IPS-NIHi11 (cell line): ENCODE measurements at regions not wholly inside any gene's neighbourhood (a gene's known extent, or its start where the extent isn't known, plus 50 kb on each side); places are given as distances from the start of the nearest gene placed in this dataset.
"Not testable (repeated sequence)": the region's sequence is repeated elsewhere in the genome, so short reads cannot be mapped to it uniquely, and the experiment has no call there.

Experiments used
- DNase-seq: peaks from one replicate; pipeline ENCODE4 v3.0.0; 2012; ENCODE audit warnings: mixed read lengths, low spot score

- DNase-seq: no peak
These were observed 502.4 kb upstream of the PTCHD4 start for GRCh38 chr6:48613231-48613949.

- DNase-seq: no peak
These were observed 500.3 kb upstream of the PTCHD4 start for GRCh38 chr6:48611332-48611731.

- DNase-seq: no peak
These were observed 499.8 kb upstream of the PTCHD4 start for GRCh38 chr6:48610846-48611245.

GRCh38 chr6:48606618-48607017 is 495.6 kb upstream of the PTCHD4 start:
- no peak for DNase-seq

DNA sequence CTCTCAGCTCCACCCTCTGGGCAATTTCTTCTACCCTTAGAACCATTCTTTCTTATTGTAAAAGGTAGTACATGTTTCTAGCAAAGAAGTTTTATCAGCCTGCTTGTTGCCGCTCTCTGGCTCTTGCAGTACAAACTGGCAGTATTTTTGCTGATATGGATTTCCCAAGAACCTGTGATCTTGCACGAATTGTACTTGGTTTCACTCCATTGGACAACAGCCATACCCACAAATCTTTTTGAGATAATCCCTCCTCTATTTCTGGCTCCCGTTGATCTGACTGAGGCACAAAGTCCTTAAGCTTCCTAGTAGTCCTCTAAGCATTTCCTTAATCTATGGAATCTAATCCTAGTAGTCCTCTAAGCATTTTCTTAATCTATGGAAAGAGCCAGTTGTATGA is 487.0 kb upstream of the PTCHD4 start:
- DNase-seq: no peak

GRCh38 chr6:48596830-48597229 is 485.8 kb upstream of the PTCHD4 start:
- DNase-seq: no peak

GRCh38 chr6:48591158-48591557 is 480.2 kb upstream of the PTCHD4 start:
- DNase-seq: not testable (repeated sequence)

- DNase-seq: no peak
These were observed 473.8 kb upstream of the PTCHD4 start for GRCh38 chr6:48584846-48585245.

DNA sequence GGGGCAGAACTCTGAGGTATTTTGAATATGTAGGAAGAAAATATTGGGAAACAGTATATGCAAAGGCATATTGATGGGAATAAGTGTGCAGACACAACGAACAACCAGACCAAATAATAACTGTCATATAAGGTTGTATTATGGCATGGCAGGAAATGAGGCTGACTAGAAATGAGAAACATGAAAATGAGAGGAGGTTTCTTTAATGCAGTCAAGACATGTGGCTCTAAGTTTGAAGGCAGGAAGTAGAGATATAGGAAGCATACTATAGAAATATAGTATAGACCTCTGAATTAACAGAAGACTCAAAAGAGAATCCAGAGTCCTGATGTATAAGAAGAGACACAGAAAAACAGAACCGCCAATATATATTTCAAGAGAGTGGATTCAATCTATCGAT is 459.7 kb upstream of the PTCHD4 start:
- DNase-seq: no peak

DNA sequence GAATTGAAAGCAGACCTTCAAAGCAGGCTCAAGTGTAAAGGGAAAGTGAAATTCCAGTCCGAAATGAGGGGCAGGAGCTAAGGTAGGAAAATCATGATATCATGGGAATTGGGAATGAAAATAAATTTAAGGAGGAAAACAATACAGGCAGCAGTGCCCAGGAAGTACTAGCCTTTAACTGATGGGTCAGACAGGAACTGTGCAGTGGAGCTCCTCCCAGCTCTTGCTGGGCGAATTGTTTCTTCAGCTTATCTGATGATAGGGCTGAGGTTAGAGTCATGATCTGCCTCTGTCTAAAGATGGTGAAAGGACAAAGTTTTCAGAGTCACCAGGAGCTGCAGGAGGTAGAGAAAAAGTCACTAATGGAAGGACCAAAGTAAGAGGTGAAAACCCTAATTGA is 457.9 kb upstream of the PTCHD4 start:
- DNase-seq: no peak

- no peak for DNase-seq
These were observed 456.0 kb upstream of the PTCHD4 start for GRCh38 chr6:48567016-48567415.

GRCh38 chr6:48564036-48564820 is 453.2 kb upstream of the PTCHD4 start:
- no peak for DNase-seq

GRCh38 chr6:48563433-48563832 is 452.4 kb upstream of the PTCHD4 start:
- no peak for DNase-seq

- DNase-seq: no peak
These were observed 449.4 kb upstream of the PTCHD4 start for GRCh38 chr6:48560408-48560807.

DNA sequence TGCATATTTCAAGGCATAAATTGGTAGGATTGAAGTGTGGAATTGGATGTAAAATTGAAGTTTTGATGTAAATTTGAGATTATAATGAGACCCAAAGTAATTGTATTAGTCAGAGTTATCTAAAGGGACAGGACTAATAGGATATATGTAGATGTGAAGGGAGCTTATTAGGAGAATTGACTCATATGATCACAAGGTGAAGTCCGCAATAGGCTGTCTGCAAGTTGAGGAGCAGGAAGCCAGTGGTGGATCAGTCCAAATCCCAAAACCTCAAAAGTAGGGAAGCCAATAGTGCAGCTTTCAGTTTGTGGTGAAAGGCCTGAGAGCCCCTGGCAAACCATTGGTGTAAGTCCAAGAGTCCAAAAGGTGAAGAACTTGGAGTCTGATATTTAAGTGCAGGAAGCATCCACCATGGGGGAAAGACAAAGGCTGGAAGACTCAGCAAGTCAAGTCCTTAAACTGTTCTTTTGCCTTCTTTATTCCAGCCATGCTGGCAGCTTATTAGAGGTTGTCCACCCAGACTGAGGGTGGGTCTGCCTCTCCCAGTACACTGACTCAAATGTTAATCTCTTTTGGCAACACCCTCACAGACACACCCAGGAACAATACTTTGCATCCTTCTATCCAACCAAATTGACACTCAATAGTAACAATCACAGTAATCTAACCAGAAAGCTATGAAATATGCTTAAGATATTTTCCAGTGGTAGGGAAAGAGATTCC is 442.6 kb upstream of the PTCHD4 start:
- DNase-seq: no peak

- DNase-seq: no peak
These were observed 441.9 kb upstream of the PTCHD4 start for GRCh38 chr6:48552905-48553304.

GRCh38 chr6:48550603-48551002 is 439.6 kb upstream of the PTCHD4 start:
- no peak for DNase-seq

GRCh38 chr6:48542191-48542590 is 431.2 kb upstream of the PTCHD4 start:
- no peak for DNase-seq

- DNase-seq: no peak
These were observed 430.7 kb upstream of the PTCHD4 start for GRCh38 chr6:48541649-48542048.

GRCh38 chr6:48535582-48536009 is 424.6 kb upstream of the PTCHD4 start:
- peak; percentile 17 for DNase-seq

DNA sequence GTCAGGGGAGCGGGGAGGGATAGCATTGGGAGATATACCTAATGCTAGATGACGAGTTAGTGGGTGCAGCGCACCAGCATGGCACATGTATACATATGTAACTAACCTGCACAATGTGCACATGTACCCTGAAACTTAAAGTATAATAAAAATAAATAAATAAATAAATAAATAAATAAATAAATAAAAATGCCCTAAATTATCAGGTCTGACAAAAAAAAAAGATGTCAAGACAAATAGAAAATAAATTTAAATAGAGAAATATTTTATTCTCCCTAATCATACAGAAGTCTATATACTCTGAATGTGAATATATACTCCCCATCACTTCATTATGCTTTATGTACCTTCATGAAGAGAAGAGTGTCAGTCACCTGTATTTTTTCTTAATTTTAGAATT is 420.0 kb upstream of the PTCHD4 start:
- not testable (repeated sequence) for DNase-seq

DNA sequence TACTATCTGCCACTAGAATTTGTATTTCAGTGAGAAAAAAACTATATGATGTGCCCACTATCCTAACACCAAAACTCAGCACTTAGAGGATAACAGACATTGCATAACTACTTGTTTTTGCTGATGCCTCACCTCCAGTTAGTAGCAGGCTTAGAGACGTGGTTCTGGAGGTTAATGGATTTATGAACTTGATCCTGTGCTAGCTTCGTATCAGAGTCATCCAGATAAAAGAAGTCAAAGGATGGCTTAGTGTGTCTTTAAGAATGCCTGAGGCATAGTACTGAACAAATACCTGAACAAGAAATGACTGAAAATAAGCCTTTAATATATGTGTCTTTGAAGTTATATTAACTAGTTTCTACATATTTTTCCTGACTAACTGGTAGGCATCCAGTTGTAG is 414.9 kb upstream of the PTCHD4 start:
- DNase-seq: no peak

- no peak for DNase-seq
These were observed 410.0 kb upstream of the PTCHD4 start for GRCh38 chr6:48520951-48521350.
